Fibroblast of villous mesenchyme (primary cell): ENCODE measurements at regions not wholly inside any gene's neighbourhood (a gene's known extent, or its start where the extent isn't known, plus 50 kb on each side); places are given as distances from the start of the nearest gene placed in this dataset.

Experiments
- DNase-seq: peaks from one replicate; pipeline ENCODE4 v3.0.0-alpha.2; 2010; ENCODE audit warnings: low read depth
- H3K4me3 ChIP-seq: 2 replicates; pipeline ENCODE4 v1.5.1; 2011; ENCODE audit warnings: low read depth, mild to moderate bottlenecking, low read length
- TF ChIP-seq, protein P1 (sequence below): IDR thresholded peaks from 2 replicates; pipeline ENCODE4 v1.5.1; 2012; ENCODE audit warnings: low read depth, mild to moderate bottlenecking, low read length; ENCODE audit not compliant: insufficient read depth

DNA sequence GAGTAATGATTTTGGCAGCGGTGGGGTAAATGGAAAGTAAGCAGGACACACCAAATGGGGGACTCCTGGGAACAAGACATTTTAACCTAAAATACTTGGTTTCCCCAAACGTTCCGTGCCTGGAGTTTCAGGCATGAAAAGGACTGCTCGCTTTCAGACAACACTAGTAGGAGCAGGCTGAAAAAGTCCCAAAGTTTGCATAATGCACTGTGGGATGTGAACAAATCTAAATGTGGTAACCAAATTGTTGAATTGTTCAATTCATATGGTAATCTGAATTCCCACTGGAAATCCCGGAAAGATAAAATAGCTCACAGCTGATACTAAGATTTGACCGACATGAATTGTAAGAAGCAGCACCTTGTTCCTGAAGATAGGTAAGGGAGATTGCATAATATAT lies 467.2 kb upstream of the ARGLU1 start:
- DNase-seq = no peak
- no peak overlapping the region for H3K4me3 ChIP-seq
- TF ChIP-seq, protein P1, sequence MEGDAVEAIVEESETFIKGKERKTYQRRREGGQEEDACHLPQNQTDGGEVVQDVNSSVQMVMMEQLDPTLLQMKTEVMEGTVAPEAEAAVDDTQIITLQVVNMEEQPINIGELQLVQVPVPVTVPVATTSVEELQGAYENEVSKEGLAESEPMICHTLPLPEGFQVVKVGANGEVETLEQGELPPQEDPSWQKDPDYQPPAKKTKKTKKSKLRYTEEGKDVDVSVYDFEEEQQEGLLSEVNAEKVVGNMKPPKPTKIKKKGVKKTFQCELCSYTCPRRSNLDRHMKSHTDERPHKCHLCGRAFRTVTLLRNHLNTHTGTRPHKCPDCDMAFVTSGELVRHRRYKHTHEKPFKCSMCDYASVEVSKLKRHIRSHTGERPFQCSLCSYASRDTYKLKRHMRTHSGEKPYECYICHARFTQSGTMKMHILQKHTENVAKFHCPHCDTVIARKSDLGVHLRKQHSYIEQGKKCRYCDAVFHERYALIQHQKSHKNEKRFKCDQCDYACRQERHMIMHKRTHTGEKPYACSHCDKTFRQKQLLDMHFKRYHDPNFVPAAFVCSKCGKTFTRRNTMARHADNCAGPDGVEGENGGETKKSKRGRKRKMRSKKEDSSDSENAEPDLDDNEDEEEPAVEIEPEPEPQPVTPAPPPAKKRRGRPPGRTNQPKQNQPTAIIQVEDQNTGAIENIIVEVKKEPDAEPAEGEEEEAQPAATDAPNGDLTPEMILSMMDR = no peak

DNA sequence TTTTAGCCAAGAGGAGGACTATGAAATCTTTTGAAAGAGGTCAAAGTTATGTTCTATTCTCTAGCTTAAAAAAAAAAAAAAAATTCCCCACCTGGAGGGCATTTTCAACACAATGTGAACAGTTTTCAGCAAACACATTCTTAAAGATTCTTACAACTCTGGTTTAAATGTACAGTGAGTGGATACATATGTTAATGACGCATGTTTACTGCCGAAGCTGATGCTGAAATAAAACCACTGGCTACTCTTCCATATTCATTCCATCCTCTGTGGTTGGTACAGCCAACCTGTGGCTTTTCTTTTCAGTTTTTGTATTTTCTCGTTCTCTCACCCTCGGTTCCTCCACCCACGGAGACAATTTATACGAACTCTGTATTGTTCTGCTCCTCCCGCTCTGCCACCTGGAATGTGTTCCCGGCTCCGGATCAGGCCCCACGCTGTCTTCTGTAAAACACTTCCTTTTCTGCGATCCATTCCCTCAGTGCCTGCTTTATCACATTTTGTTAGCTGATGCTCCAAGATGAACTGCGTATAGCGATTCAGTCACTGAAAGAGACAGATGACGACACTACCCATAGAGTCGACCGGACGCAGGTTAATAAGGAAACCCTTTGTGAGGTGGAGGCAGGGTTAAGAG lies 466.4 kb upstream of the ARGLU1 start:
- no peak overlapping the region for H3K4me3 ChIP-seq
- TF ChIP-seq, protein P1 = no peak
- DNase-seq = no peak

DNA sequence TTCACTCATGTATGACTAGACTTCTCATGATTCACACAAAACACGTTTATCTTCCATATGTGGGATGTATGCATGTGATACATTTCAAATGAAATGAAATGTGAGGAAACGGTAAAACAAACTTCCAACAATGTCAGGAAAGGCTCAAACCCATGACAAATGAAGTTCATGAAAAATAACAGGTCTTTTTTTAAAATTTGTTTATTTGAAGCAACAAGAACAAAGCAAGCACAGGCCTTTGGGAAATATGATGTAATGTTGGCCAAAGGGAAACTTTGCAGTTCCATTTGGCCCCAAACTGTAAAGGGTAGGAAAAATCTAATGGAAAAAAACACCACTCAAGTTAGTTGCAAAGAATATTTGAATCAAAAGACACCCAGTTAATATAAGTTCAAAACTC lies 463.8 kb upstream of the ARGLU1 start:
- no peak overlapping the region for H3K4me3 ChIP-seq
- no peak for DNase-seq
- TF ChIP-seq, protein P1 = no peak

DNA sequence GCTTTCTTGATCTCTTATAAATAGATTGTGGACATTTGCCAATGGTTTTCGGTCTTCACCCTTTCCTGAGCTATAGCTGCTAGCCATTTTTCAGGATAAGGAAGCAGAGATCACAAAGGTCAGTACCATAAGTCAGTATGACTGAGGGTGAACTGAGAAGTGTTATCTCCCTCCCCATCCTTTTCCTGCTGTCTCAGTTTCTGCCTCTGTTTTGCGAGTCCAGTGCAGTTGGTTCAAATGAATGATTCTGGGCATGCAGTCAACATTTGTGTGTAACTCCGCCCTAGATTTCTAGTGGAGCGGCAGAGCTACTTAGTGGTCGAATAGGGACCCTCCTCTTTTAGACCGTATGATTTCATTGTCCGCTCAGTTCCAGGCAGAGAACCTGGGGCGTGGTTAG lies 460.8 kb upstream of the ARGLU1 start:
- DNase-seq = no peak
- TF ChIP-seq, protein P1 = no peak
- H3K4me3 ChIP-seq = no peak overlapping the region

DNA sequence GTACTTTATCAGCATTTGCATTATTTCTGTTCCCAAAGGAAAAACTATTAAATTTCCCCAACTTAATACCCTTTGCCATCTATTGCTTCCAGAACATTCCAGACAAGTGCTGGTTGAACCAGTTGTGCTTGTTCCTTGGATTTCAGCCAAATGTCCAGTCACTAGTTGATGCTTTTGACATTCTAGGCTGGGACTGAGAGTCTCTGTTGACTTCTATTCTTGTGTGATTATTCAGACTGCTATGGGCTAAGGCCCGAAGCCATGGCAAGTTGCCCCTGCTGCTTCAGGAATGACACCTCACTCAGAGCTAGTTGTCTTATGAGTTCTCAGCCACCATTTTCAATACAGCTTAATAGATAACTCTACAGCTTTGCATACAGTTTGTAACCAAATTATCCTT lies 458.1 kb upstream of the ARGLU1 start:
- TF ChIP-seq, protein P1 = no peak
- no peak for DNase-seq
- no peak overlapping the region for H3K4me3 ChIP-seq

DNA sequence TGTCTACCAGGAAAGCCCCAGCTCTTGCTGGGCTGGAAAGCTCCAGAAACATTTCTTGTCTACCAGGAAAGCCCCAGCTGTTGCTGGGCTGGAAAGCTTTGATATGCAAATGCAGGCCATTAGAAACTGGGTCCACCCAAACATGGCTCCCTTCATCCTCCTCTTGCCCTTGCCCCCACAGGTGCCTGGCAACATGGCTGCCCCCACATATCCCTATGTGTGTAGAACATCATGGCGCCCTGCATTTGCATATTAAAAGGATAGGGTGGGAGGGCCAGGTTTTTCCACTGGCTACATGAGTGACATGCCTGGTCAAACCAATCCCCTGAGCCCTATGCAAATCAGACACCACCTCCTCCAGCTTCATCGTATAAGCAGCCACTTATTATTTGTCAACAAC lies 455.4 kb upstream of the ARGLU1 start:
- no peak overlapping the region for H3K4me3 ChIP-seq
- TF ChIP-seq, protein P1 = no peak
- DNase-seq = no peak

DNA sequence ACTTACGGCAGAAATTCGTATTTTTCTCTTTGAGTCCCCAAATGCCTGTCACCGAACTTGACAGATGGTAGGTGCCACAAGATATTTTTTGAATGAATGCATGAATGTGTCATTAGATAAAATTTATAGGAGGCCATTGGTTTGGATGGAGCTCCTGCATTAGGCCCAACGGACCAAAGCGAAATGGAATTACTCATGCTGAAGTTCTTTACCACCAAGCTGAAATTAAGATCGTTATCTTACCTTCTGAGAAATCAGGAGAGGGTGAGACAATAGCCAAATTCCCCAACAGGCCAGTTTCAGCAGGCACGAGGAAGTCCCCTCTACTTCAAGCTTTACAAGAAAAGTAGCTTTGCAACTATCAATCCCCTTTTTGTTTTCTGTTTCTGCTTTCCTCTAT lies 452.5 kb upstream of the ARGLU1 start:
- TF ChIP-seq, protein P1 = no peak
- H3K4me3 ChIP-seq = no peak overlapping the region
- no peak for DNase-seq
